HepG2 (cell line): ENCODE measurements at regions not wholly inside any gene's neighbourhood (a gene's known extent, or its start where the extent isn't known, plus 50 kb on each side); places are given as distances from the start of the nearest gene placed in this dataset.

ENCODE experiments used
- ATAC-seq: fragments of 200-7000 bp; cut with Tn5 transposase; 3 replicates; pipeline ENCODE4 v1.9.1; 2020; ENCODE audit warnings: mild to moderate bottlenecking, moderate library complexity
- BruUV-seq: library from RNA; stranded (reverse); fragments of 400-500 nt; replicated peaks from 2 replicates; lab custom pipeline; 2021; lab: Mats Ljungman, UMichigan
- CTCF ChIA-PET: fragments of 300-600 bp; formaldehyde crosslinking; extraction: SDS; loops from one replicate; lab custom pipeline; 2021; ENCODE audit warnings: low total read pairs, inconsistent platforms, low intra/inter-chr PET ratio; lab: Yijun Ruan, JAX
- POLR2A ChIA-PET: fragments of 350-600 bp; sonication (Branson Sonifier 250); formaldehyde crosslinking; loops from one replicate; lab custom pipeline; 2020; ENCODE audit warnings: antibody characterized with exemption, inconsistent platforms; lab: Yijun Ruan, JAX
- DNase-seq: peaks from one replicate; pipeline ENCODE4 v3.0.0-alpha.2; 2015; ENCODE audit warnings: low spot score
- FAIRE-seq: peaks from 3 replicates; lab custom pipeline; 2011; peaks lifted over from hg19 to GRCh38; lab: Jason Lieb, UNC
- H2AFZ ChIP-seq: one replicate; pipeline ENCODE4 v1.6.1; 2011; ENCODE audit warnings: low read length, inconsistent platforms
- H3K27ac ChIP-seq: fragments of 300-600 bp; 3 replicates; pipeline ENCODE4 v1.8.0; 2011; ENCODE audit warnings: mixed run types, mild to moderate bottlenecking, mixed read lengths, low read length, inconsistent platforms; ENCODE audit not compliant: insufficient read depth; ENCODE audit errors: extremely low read length
- H3K27me3 ChIP-seq, 2 experiments: fragments of 200-600 bp in 1 of 2; 2 replicates in 1 of 2; 3 replicates in 1 of 2; pipeline versions ENCODE4 v1.6.0 to v1.8.0; 2011; ENCODE audit warnings: low read length in 2 of 2, mild to moderate bottlenecking in 2 of 2, moderate library complexity in 2 of 2, inconsistent platforms in 1 of 2; ENCODE audit not compliant: insufficient read depth in 2 of 2, control insufficient read depth in 1 of 2
- H3K36me3 ChIP-seq, 2 experiments: fragments of 200-600 bp in 1 of 2; replicated peaks in 1 of 2; 2 replicates in 1 of 2; 3 replicates in 1 of 2; pipeline versions ENCODE4 v1.5.1 to v1.8.0; 2011; ENCODE audit warnings: low read length in 2 of 2, inconsistent platforms in 1 of 2; ENCODE audit not compliant: insufficient read depth in 2 of 2, control insufficient read depth in 1 of 2
- H3K4me1 ChIP-seq: 2 replicates; pipeline ENCODE4 v1.5.1; 2012; ENCODE audit warnings: low read length, inconsistent platforms; ENCODE audit not compliant: insufficient read depth
- H3K4me2 ChIP-seq: 2 replicates; pipeline ENCODE4 v1.6.0; 2011; ENCODE audit warnings: low read depth, low read length, inconsistent platforms
- H3K4me3 ChIP-seq, 3 experiments: fragments of 200-600 bp in 1 of 3; sonication (generic), shearing (Covaris generic) in 1 of 3; replicated peaks in 1 of 3; 2 replicates each; pipeline ENCODE4 v1.5.1; 2011 to 2016; ENCODE audit warnings: low read length in 3 of 3, inconsistent platforms in 2 of 3, low read depth in 2 of 3, mild to moderate bottlenecking in 2 of 3, control low read depth in 1 of 3, mixed read lengths in 1 of 3; ENCODE audit not compliant: insufficient read depth in 1 of 3
- H3K79me2 ChIP-seq: one replicate; pipeline ENCODE4 v1.6.1; 2011; ENCODE audit warnings: low read length, inconsistent platforms; ENCODE audit not compliant: insufficient read depth
- H3K9ac ChIP-seq: 2 replicates; pipeline ENCODE4 v1.6.0; 2011; ENCODE audit warnings: mild to moderate bottlenecking, low read depth, low read length, inconsistent platforms; ENCODE audit not compliant: insufficient read depth
- H3K9me3 ChIP-seq: 2 replicates; pipeline ENCODE4 v1.5.1; 2012; ENCODE audit warnings: mild to moderate bottlenecking, low read length
- H4K20me1 ChIP-seq: 2 replicates; pipeline ENCODE4 v1.6.0; 2011; ENCODE audit warnings: inconsistent platforms, mild to moderate bottlenecking, low read length, moderate library complexity; ENCODE audit not compliant: insufficient read depth
- ARNT ChIP-seq: fragments of 450-650 bp; IDR thresholded peaks from 2 replicates; pipeline ENCODE4 v1.6.1; 2017
- ARNT2 ChIP-seq: sonication (generic); formaldehyde crosslinking; IDR thresholded peaks from 2 replicates; pipeline ENCODE4 v1.8.0; 2022; ENCODE audit warnings: mild to moderate bottlenecking, low read depth, missing genetic modification reagents, moderate library complexity
- CAMTA2 ChIP-seq: sonication (generic); formaldehyde crosslinking; IDR thresholded peaks from 2 replicates; pipeline ENCODE4 v1.4.0; 2020; ENCODE audit warnings: mild to moderate bottlenecking, missing genetic modification reagents, borderline replicate concordance
- ERF ChIP-seq: IDR thresholded peaks from 2 replicates; pipeline ENCODE4 v1.6.1; 2018; ENCODE audit warnings: missing biosample characterization, missing genetic modification reagents
- HNRNPL ChIP-seq: fragments of 200-400 bp; formaldehyde crosslinking; IDR thresholded peaks from 2 replicates; pipeline ENCODE4 v1.6.1; 2017; ENCODE audit warnings: mild to moderate bottlenecking, low read depth, low read length
- KLF11 ChIP-seq: IDR thresholded peaks from 2 replicates; pipeline ENCODE4 v1.6.1; 2016; ENCODE audit warnings: missing compliant biosample characterization
- LCORL ChIP-seq, 2 experiments: fragments of 450-650 bp in 1 of 2; sonication (generic) in 1 of 2; formaldehyde crosslinking in 1 of 2; IDR thresholded peaks; 2 replicates each; pipeline versions ENCODE4 v1.5.0 to v1.6.1; 2017 to 2020; ENCODE audit warnings: antibody characterized with exemption in 1 of 2, missing genetic modification reagents in 1 of 2
- MYNN ChIP-seq: sonication (generic); formaldehyde crosslinking; IDR thresholded peaks from 2 replicates; pipeline ENCODE4 v1.4.0; 2020; ENCODE audit warnings: mild to moderate bottlenecking, low read depth, missing genetic modification reagents
- NFE2L1 ChIP-seq: sonication (generic); formaldehyde crosslinking; IDR thresholded peaks from 2 replicates; pipeline ENCODE4 v1.4.0; 2020; ENCODE audit warnings: missing genetic modification reagents, mild to moderate bottlenecking, borderline replicate concordance
- NR1H2 ChIP-seq: sonication (generic); formaldehyde crosslinking; IDR thresholded peaks from 2 replicates; pipeline ENCODE4 v1.8.1; 2022; ENCODE audit warnings: low read depth, missing genetic modification reagents, borderline replicate concordance
- NR3C1 ChIP-seq: sonication (generic); formaldehyde crosslinking; IDR thresholded peaks from 2 replicates; pipeline ENCODE4 v1.4.0; 2020; ENCODE audit warnings: missing genetic modification reagents
- RFX5 ChIP-seq: IDR thresholded peaks from 2 replicates; pipeline ENCODE4 v1.6.1; 2011; ENCODE audit warnings: low read depth, low read length, improper control_type of control experiment
- U2AF1 ChIP-seq: fragments of 200-400 bp; formaldehyde crosslinking; optimal IDR thresholded peaks from 2 replicates; pipeline ENCODE3; 2017; ENCODE audit warnings: mild to moderate bottlenecking, low read depth, low read length
- ZNF431 ChIP-seq: sonication (generic); formaldehyde crosslinking; IDR thresholded peaks from 2 replicates; pipeline ENCODE4 v1.9.0; 2022; ENCODE audit warnings: missing genetic modification reagents, low read depth, mild to moderate bottlenecking, borderline replicate concordance
- ZNF451 ChIP-seq: sonication (generic); formaldehyde crosslinking; IDR thresholded peaks from 2 replicates; pipeline ENCODE4 v1.5.0; 2020; ENCODE audit warnings: mild to moderate bottlenecking, missing genetic modification reagents
- ZNF543 ChIP-seq: sonication (generic); formaldehyde crosslinking; IDR thresholded peaks from 2 replicates; pipeline ENCODE4 v1.4.0; 2020; ENCODE audit warnings: mild to moderate bottlenecking, missing genetic modification reagents
- ZNF737 ChIP-seq: sonication (generic); formaldehyde crosslinking; IDR thresholded peaks from 2 replicates; pipeline ENCODE4 v1.5.0; 2020; ENCODE audit warnings: missing genetic modification reagents, mild to moderate bottlenecking, borderline replicate concordance
- WGBS: methylation state at CpG from one replicate; pipeline ENCODE4 v1.1.6; 2017; ENCODE audit warnings: low lambda C conversion rate; 5-methylcytosine and 5-hydroxymethylcytosine counted together
- in situ Hi-C: cut with HindIII; loops from 2 replicates; pipeline ENCODE4 v1.10.0; 2017; ENCODE audit warnings: low pct_unique_long_range_greater_than_20kb; ENCODE audit not compliant: extremely low pct_ligation_motif_present
- intact Hi-C: fragments of 100-400 bp; cut with micrococcal nuclease; formaldehyde crosslinking; loops from one replicate; pipeline ENCODE4 v1.10.0; 2022; ENCODE audit not compliant: unreplicated experiment
- TF ChIP-seq, protein P1 (sequence below): sonication (generic); formaldehyde crosslinking; IDR thresholded peaks from 2 replicates; pipeline ENCODE4 v1.4.0; 2020; ENCODE audit warnings: low read depth, missing genetic modification reagents
- TF ChIP-seq, protein P2 (sequence below): sonication (generic); formaldehyde crosslinking; IDR thresholded peaks from 2 replicates; pipeline ENCODE4 v1.5.0; 2020; ENCODE audit warnings: missing genetic modification reagents, mild to moderate bottlenecking, borderline replicate concordance
- TF ChIP-seq, protein P3 (sequence below): IDR thresholded peaks from 2 replicates; pipeline ENCODE4 v1.6.1; 2016; ENCODE audit warnings: missing genetic modification reagents, missing compliant biosample characterization

DNA sequence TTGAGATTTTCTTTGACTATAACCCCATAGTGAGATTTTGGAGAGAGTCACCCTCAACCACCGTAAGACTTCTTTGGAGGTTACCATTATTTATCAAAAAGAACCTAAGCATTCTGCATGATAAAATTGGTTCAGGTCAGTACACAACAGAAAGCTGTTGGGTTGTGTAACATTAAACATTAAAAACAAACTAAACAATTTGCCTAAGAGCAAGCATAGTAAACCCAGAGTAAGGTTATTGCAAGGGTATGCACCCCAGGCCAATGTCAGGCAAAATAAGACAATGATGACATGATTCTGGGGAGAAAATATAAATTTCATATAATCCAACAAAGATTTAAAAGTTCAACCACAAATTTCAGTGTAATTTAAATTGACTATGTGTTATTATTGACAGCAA is 472.4 kb downstream of the SH2D1A start (continued):
- TF ChIP-seq, protein P1, sequence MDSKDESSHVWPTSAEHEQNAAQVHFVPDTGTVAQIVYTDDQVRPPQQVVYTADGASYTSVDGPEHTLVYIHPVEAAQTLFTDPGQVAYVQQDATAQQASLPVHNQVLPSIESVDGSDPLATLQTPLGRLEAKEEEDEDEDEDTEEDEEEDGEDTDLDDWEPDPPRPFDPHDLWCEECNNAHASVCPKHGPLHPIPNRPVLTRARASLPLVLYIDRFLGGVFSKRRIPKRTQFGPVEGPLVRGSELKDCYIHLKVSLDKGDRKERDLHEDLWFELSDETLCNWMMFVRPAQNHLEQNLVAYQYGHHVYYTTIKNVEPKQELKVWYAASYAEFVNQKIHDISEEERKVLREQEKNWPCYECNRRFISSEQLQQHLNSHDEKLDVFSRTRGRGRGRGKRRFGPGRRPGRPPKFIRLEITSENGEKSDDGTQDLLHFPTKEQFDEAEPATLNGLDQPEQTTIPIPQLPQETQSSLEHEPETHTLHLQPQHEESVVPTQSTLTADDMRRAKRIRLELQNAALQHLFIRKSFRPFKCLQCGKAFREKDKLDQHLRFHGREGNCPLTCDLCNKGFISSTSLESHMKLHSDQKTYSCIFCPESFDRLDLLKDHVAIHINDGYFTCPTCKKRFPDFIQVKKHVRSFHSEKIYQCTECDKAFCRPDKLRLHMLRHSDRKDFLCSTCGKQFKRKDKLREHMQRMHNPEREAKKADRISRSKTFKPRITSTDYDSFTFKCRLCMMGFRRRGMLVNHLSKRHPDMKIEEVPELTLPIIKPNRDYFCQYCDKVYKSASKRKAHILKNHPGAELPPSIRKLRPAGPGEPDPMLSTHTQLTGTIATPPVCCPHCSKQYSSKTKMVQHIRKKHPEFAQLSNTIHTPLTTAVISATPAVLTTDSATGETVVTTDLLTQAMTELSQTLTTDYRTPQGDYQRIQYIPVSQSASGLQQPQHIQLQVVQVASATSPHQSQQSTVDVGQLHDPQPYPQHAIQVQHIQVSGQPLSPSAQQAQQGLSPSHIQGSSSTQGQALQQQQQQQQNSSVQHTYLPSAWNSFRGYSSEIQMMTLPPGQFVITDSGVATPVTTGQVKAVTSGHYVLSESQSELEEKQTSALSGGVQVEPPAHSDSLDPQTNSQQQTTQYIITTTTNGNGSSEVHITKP (CRISPR knock-in tag): no peak
- no peak for TF ChIP-seq CAMTA2 (CRISPR knock-in tag)
- no peak for TF ChIP-seq ZNF431 (CRISPR knock-in tag)
- no peak for TF ChIP-seq ARNT

DNA sequence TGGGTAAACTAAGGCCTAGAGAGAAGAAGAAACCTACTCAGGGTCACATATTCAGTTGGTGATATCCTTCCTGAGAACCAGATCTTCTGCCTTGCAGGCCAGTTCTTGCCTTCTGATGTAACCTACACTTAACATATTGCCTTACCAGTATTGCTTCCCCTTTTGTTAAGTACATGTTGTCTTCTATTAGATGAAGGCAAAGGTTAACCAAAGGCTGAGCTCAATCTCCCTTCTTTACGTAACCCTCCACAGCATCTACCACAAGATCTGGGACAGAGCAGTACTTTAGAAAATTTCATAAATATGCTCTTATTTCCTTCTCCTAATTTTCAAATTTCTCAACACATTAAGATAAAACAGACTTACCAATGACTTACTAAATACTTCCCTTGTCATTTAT is 474.4 kb downstream of the SH2D1A start:
- no peak overlapping the region for H3K9ac ChIP-seq
- CTCF ChIA-PET: no interaction called here
- no TSS peak for BruUV-seq
- intact Hi-C loops: no loop called here
- no peaks in the 10 kb centered on the region for H3K27me3 ChIP-seq
- H2AFZ ChIP-seq: no peak overlapping the region
- H3K27ac ChIP-seq: no peak overlapping the region
- DNase-seq (no peak), ATAC-seq (no peak)
- no peaks in the 10 kb centered on the region for H3K36me3 ChIP-seq
- in situ Hi-C loops: no loop called here
- no peaks in the 10 kb centered on the region for H3K9me3 ChIP-seq
- no peaks in the 10 kb centered on the region for H3K4me1 ChIP-seq
- no peak overlapping the region for H3K4me3 ChIP-seq
- no peaks in the 10 kb centered on the region for H4K20me1 ChIP-seq
- TF ChIP-seq ZNF543 (CRISPR knock-in tag) (no peak), ZNF451 (CRISPR knock-in tag) (no peak), MYNN (CRISPR knock-in tag) (no peak), NR3C1 (CRISPR knock-in tag) (no peak), HNRNPL (no peak), ERF (CRISPR knock-in tag) (no peak), U2AF1 (no peak), KLF11 (CRISPR knock-in tag) (no peak), ZNF737 (CRISPR knock-in tag) (no peak), NFE2L1 (CRISPR knock-in tag) (no peak), LCORL (IDR thresholded peaks at IDR 0.05) (no peak), LCORL (CRISPR knock-in tag; IDR thresholded peaks at IDR 0.05) (no peak), ARNT2 (CRISPR knock-in tag) (no peak), CAMTA2 (CRISPR knock-in tag) (no peak), RFX5 (no peak), NR1H2 (CRISPR knock-in tag) (no peak)
- TF ChIP-seq, protein P2, sequence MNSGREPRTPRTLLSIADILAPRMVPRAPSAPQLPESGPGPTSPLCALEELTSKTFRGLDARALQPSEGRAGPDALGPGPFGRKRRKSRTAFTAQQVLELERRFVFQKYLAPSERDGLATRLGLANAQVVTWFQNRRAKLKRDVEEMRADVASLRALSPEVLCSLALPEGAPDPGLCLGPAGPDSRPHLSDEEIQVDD: no peak
- TF ChIP-seq, protein P3, sequence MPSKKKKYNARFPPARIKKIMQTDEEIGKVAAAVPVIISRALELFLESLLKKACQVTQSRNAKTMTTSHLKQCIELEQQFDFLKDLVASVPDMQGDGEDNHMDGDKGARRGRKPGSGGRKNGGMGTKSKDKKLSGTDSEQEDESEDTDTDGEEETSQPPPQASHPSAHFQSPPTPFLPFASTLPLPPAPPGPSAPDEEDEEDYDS: no peak
- TF ChIP-seq, all 625 proteins: peak for 0
- POLR2A ChIA-PET: no interaction called here
- FAIRE-seq: no peak
- no peaks in the 10 kb centered on the region for H3K79me2 ChIP-seq
- 15% methylated on average over 1 of the region's 1 CpG for WGBS
- H3K4me2 ChIP-seq: no peak overlapping the region
